ENCODE measurements at regions not wholly inside any gene's neighbourhood (a gene's known extent, or its start where the extent isn't known, plus 50 kb on each side); places are given as distances from the start of the nearest gene placed in this dataset.
"Not testable (repeated sequence)": the region's sequence is repeated elsewhere in the genome, so short reads cannot be mapped to it uniquely, and the experiment has no call there.

- DNase-seq = not testable (repeated sequence)
Measured at GRCh38 chr1:213601705-213602104, 386.1 kb upstream of the PROX1 start.

- no peak for DNase-seq
Measured at GRCh38 chr1:213602796-213603486, 384.8 kb upstream of the PROX1 start.

- DNase-seq = no peak
Measured at GRCh38 chr1:213604477-213604876, 383.3 kb upstream of the PROX1 start.

- no peak for DNase-seq
Measured at GRCh38 chr1:213605732-213606131, 382.0 kb upstream of the PROX1 start.

GRCh38 chr1:213606252-213606820, 381.4 kb upstream of the PROX1 start:
- DNase-seq = no peak

GRCh38 chr1:213613549-213613948, 374.2 kb upstream of the PROX1 start:
- DNase-seq = no peak

- DNase-seq = no peak
Measured at GRCh38 chr1:213615226-213615916, 372.4 kb upstream of the PROX1 start.

- DNase-seq = no peak
Measured at GRCh38 chr1:213617133-213617532, 370.6 kb upstream of the PROX1 start.

GRCh38 chr1:213618094-213618493, 369.7 kb upstream of the PROX1 start:
- DNase-seq = no peak

GRCh38 chr1:213619026-213619425, 368.7 kb upstream of the PROX1 start:
- DNase-seq = no peak

GRCh38 chr1:213621077-213621476, 366.7 kb upstream of the PROX1 start:
- no peak for DNase-seq

- DNase-seq = no peak
Measured at GRCh38 chr1:213622365-213623063, 365.3 kb upstream of the PROX1 start.

GRCh38 chr1:213623064-213623581, 364.6 kb upstream of the PROX1 start:
- DNase-seq = no peak

GRCh38 chr1:213623862-213624261, 363.9 kb upstream of the PROX1 start:
- no peak for DNase-seq

- DNase-seq = not testable (repeated sequence)
Measured at GRCh38 chr1:213636778-213637177, 351.0 kb upstream of the PROX1 start.

GRCh38 chr1:213641312-213641711, 346.5 kb upstream of the PROX1 start:
- no peak for DNase-seq

- no peak for DNase-seq
Measured at GRCh38 chr1:213643360-213643759, 344.4 kb upstream of the PROX1 start.

- DNase-seq = no peak
Measured at GRCh38 chr1:213647864-213648650, 339.7 kb upstream of the PROX1 start.

- no peak for DNase-seq
Measured at GRCh38 chr1:213649373-213649772, 338.4 kb upstream of the PROX1 start.

- no peak for DNase-seq
Measured at GRCh38 chr1:213650603-213651002, 337.2 kb upstream of the PROX1 start.

GRCh38 chr1:213651077-213651476, 336.7 kb upstream of the PROX1 start:
- no peak for DNase-seq

GRCh38 chr1:213652109-213652508, 335.7 kb upstream of the PROX1 start:
- no peak for DNase-seq

- DNase-seq = no peak
Measured at GRCh38 chr1:213656039-213656438, 331.7 kb upstream of the PROX1 start.
